H1 (cell line): ENCODE measurements at regions not wholly inside any gene's neighbourhood (a gene's known extent, or its start where the extent isn't known, plus 50 kb on each side); places are given as distances from the start of the nearest gene placed in this dataset.

Source experiments
- CTCF ChIA-PET: fragments of 300-600 bp; sonication (Branson Sonifier 250); formaldehyde crosslinking; loops from one replicate; lab custom pipeline; 2021; ENCODE audit not compliant: partially characterized antibody; lab: Charles Lee
- POLR2A ChIA-PET: fragments of 300-600 bp; sonication (Branson Sonifier 250); formaldehyde crosslinking; loops from one replicate; lab custom pipeline; 2021; ENCODE audit warnings: inconsistent platforms; ENCODE audit not compliant: partially characterized antibody; lab: Charles Lee
- DNase-seq, 2 experiments: peaks; one replicate each; pipeline versions ENCODE4 v3.0.0 to v3.0.0-alpha.2; 2010 to 2022; ENCODE audit warnings: low spot score in 2 of 2, low read depth in 1 of 2, mixed read lengths in 1 of 2
- FAIRE-seq: peaks from 2 replicates; lab custom pipeline; 2011; peaks lifted over from hg19 to GRCh38; lab: Jason Lieb, UNC
- H2AFZ ChIP-seq: 2 replicates; pipeline ENCODE4 v1.8.1; 2012; ENCODE audit warnings: low read length, inconsistent platforms
- H2AK5ac ChIP-seq: 2 replicates; pipeline ENCODE4 v1.6.1; 2013; ENCODE audit warnings: low read depth, low read length
- H2BK120ac ChIP-seq: replicated peaks from 2 replicates; pipeline ENCODE3; 2013; ENCODE audit warnings: low read depth, low read length, inconsistent platforms
- H2BK12ac ChIP-seq: 2 replicates; pipeline ENCODE4 v1.6.1; 2013; ENCODE audit warnings: low read depth, low read length
- H2BK15ac ChIP-seq: 2 replicates; pipeline ENCODE4 v1.6.1; 2013; ENCODE audit warnings: low read length
- H2BK20ac ChIP-seq: 2 replicates; pipeline ENCODE4 v1.6.1; 2013; ENCODE audit warnings: low read length
- H2BK5ac ChIP-seq: 2 replicates; pipeline ENCODE4 v1.6.1; 2013; ENCODE audit warnings: low read depth, low read length
- H3K14ac ChIP-seq: 2 replicates; pipeline ENCODE4 v1.6.1; 2013; ENCODE audit warnings: inconsistent platforms; ENCODE audit not compliant: insufficient read length
- H3K18ac ChIP-seq: 2 replicates; pipeline ENCODE4 v1.6.1; 2013; ENCODE audit warnings: low read length; ENCODE audit errors: extremely low read depth
- H3K23ac ChIP-seq: 2 replicates; pipeline ENCODE4 v1.6.1; 2013; ENCODE audit warnings: inconsistent platforms; ENCODE audit not compliant: insufficient read length
- H3K23me2 ChIP-seq: 2 replicates; pipeline ENCODE4 v1.6.1; 2013; ENCODE audit warnings: low read depth, low read length
- H3K27ac ChIP-seq: 2 replicates; pipeline ENCODE4 v1.6.1; 2011; ENCODE audit warnings: low read depth, low read length, inconsistent platforms
- H3K27me3 ChIP-seq, 4 experiments: replicated peaks in 1 of 4; 1 replicate in 1 of 4; 2 replicates in 3 of 4; pipeline versions ENCODE4 v1.6.1 to v1.8.1; 2011 to 2013; ENCODE audit warnings: low read length in 3 of 4, mild to moderate bottlenecking in 3 of 4, inconsistent platforms in 2 of 4, mixed read lengths in 2 of 4, moderate library complexity in 1 of 4; ENCODE audit not compliant: control insufficient read depth in 3 of 4, insufficient read depth in 3 of 4; ENCODE audit errors: extremely low read depth in 1 of 4
- H3K36me3 ChIP-seq, 4 experiments: 2 replicates each; pipeline versions ENCODE4 v1.6.1 to v1.8.1; 2011 to 2013; ENCODE audit warnings: mild to moderate bottlenecking in 4 of 4, low read length in 3 of 4, moderate library complexity in 2 of 4, control low read depth in 1 of 4, inconsistent platforms in 1 of 4; ENCODE audit not compliant: insufficient read depth in 4 of 4, control insufficient read depth in 2 of 4
- H3K4ac ChIP-seq: replicated peaks from 2 replicates; pipeline ENCODE3; 2013; ENCODE audit warnings: low read length, low read depth, mixed read lengths, inconsistent platforms; ENCODE audit not compliant: insufficient read length
- H3K4me1 ChIP-seq, 4 experiments: replicated peaks in 1 of 4; 1 replicate in 1 of 4; 2 replicates in 3 of 4; pipeline versions ENCODE4 v1.6.1 to v1.8.1; 2011 to 2013; ENCODE audit warnings: low read length in 3 of 4, inconsistent platforms in 2 of 4, mixed read lengths in 1 of 4; ENCODE audit not compliant: insufficient read depth in 4 of 4, control insufficient read depth in 3 of 4
- H3K4me2 ChIP-seq, 2 experiments: 2 replicates each; pipeline versions ENCODE4 v1.6.1 to v1.8.1; 2011 to 2013; ENCODE audit warnings: low read depth in 2 of 2, low read length in 2 of 2, control low read depth in 1 of 2, inconsistent platforms in 1 of 2, mild to moderate bottlenecking in 1 of 2; ENCODE audit not compliant: insufficient read depth in 1 of 2
- H3K4me3 ChIP-seq, 4 experiments: fragments of 200-600, 300-600 bp in 1 of 4; sonication (generic), shearing (Covaris generic), sonication (Bioruptor Twin) in 1 of 4; 2 replicates each; pipeline versions ENCODE4 v1.5.1 to v1.8.1; 2011 to 2016; ENCODE audit warnings: low read length in 4 of 4, low read depth in 3 of 4, control low read depth in 2 of 4, inconsistent platforms in 2 of 4, mild to moderate bottlenecking in 2 of 4, mixed read lengths in 1 of 4, moderate library complexity in 1 of 4; ENCODE audit not compliant: insufficient read depth in 2 of 4; ENCODE audit errors: extremely low read depth in 1 of 4
- H3K56ac ChIP-seq: replicated peaks from 2 replicates; pipeline ENCODE3; 2013; ENCODE audit warnings: low read depth, mild to moderate bottlenecking, mixed read lengths, low read length, inconsistent platforms; ENCODE audit not compliant: insufficient read length
- H3K79me1 ChIP-seq: 2 replicates; pipeline ENCODE4 v1.6.1; 2013; ENCODE audit warnings: low read depth, low read length, control low read depth
- H3K79me2 ChIP-seq, 2 experiments: 2 replicates each; pipeline versions ENCODE4 v1.6.1 to v1.8.1; 2012 to 2013; ENCODE audit warnings: low read length in 2 of 2, mild to moderate bottlenecking in 2 of 2, inconsistent platforms in 1 of 2; ENCODE audit not compliant: insufficient read depth in 2 of 2, control insufficient read depth in 1 of 2
- H3K9ac ChIP-seq, 4 experiments: replicated peaks in 1 of 4; 1 replicate in 1 of 4; 2 replicates in 3 of 4; pipeline versions ENCODE4 v1.6.1 to v1.8.1; 2011 to 2013; ENCODE audit warnings: low read depth in 3 of 4, low read length in 3 of 4, control low read depth in 2 of 4, mild to moderate bottlenecking in 2 of 4, moderate library complexity in 2 of 4, inconsistent platforms in 1 of 4; ENCODE audit errors: extremely low read depth in 1 of 4
- H3K9me3 ChIP-seq, 2 experiments: 2 replicates each; pipeline versions ENCODE4 v1.6.1 to v1.8.1; 2012 to 2013; ENCODE audit warnings: mild to moderate bottlenecking in 2 of 2, moderate library complexity in 2 of 2, control low read depth in 1 of 2, inconsistent platforms in 1 of 2, low read depth in 1 of 2, low read length in 1 of 2, mixed read lengths in 1 of 2; ENCODE audit not compliant: insufficient read depth in 2 of 2
- H4K20me1 ChIP-seq, 2 experiments: replicated peaks in 1 of 2; 2 replicates each; pipeline versions ENCODE3 to v1.8.1; 2011 to 2013; ENCODE audit warnings: inconsistent platforms in 2 of 2, low read length in 2 of 2, mild to moderate bottlenecking in 1 of 2; ENCODE audit not compliant: insufficient read depth in 2 of 2, control insufficient read depth in 1 of 2
- H4K5ac ChIP-seq: 2 replicates; pipeline ENCODE4 v1.6.1; 2013; ENCODE audit warnings: low read length, low read depth, mixed read lengths, inconsistent platforms; ENCODE audit not compliant: insufficient read length
- H4K8ac ChIP-seq: 2 replicates; pipeline ENCODE4 v1.8.0; 2013; ENCODE audit warnings: mild to moderate bottlenecking, moderate library complexity, low read length, inconsistent platforms; ENCODE audit not compliant: insufficient read depth; ENCODE audit errors: extremely low read depth
- H4K91ac ChIP-seq: replicated peaks from 2 replicates; pipeline ENCODE3; 2013; ENCODE audit warnings: low read length, mixed read lengths, inconsistent platforms; ENCODE audit not compliant: insufficient read length
- BACH1 ChIP-seq: IDR thresholded peaks from 2 replicates; pipeline ENCODE4 v1.6.1; 2012; ENCODE audit warnings: low read length, improper control_type of control experiment
- BCL11A ChIP-seq, 2 experiments: IDR thresholded peaks; one replicate each; pipeline ENCODE4 v1.6.1; 2011; ENCODE audit warnings: low read depth in 2 of 2, low read length in 2 of 2, mild to moderate bottlenecking in 2 of 2
- FOSL1 ChIP-seq: IDR thresholded peaks from 2 replicates; pipeline ENCODE4 v1.6.1; 2011; ENCODE audit warnings: mild to moderate bottlenecking, low read depth, low read length, moderate library complexity; ENCODE audit not compliant: insufficient read depth
- MAFK ChIP-seq: IDR thresholded peaks from 2 replicates; pipeline ENCODE4 v1.6.1; 2012; ENCODE audit warnings: low read depth, mild to moderate bottlenecking, improper control_type of control experiment, low read length
- PHF8 ChIP-seq: fragments of 200-600 bp; sonication (generic); conservative IDR thresholded peaks from 2 replicates; pipeline ENCODE4 v1.7.1; 2012; ENCODE audit warnings: low read depth, mild to moderate bottlenecking, inconsistent platforms, low read length, moderate library complexity
- POU5F1 ChIP-seq: IDR thresholded peaks from 2 replicates; pipeline ENCODE4 v1.6.1; 2011; ENCODE audit warnings: low read depth, mild to moderate bottlenecking, low read length, moderate library complexity
- RBBP5 ChIP-seq: IDR thresholded peaks from 2 replicates; pipeline ENCODE4 v1.7.1; 2012; ENCODE audit warnings: low read depth, mild to moderate bottlenecking, inconsistent platforms, low read length, moderate library complexity, borderline replicate concordance
- SIN3A ChIP-seq, 2 experiments: IDR thresholded peaks in 1 of 2; conservative IDR thresholded peaks in 1 of 2; 2 replicates each; pipeline ENCODE4 v1.6.1; 2011 to 2012; ENCODE audit warnings: low read length in 2 of 2, improper control_type of control experiment in 1 of 2, low read depth in 1 of 2, mild to moderate bottlenecking in 1 of 2
- TCF12 ChIP-seq: IDR thresholded peaks from 2 replicates; pipeline ENCODE4 v1.6.1; 2011; ENCODE audit warnings: low read depth, mild to moderate bottlenecking, low read length
- ZNF274 ChIP-seq: IDR thresholded peaks from 2 replicates; pipeline ENCODE4 v1.7.0; 2012; ENCODE audit warnings: low read length, borderline replicate concordance; ENCODE audit errors: extremely low read depth

DNA sequence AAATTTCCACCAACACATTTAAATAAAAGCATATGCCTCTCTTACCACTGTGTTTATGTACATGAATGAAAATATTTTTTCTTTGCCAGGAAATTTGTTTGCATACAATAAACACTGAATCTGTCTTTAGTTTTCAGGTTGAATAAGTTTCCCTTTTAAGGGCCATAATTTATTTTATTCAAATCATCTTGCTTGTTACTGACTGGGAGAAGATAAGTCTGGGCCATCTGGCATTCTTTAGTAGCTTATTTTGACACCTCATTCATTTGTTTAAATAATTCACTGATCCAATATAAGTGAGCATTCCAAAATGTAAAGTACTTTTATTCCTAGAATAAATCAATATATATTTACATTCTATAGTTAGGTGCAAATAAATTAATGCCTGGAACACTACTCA is 1001.3 kb downstream of the PLOD2 start:
- FAIRE-seq (no peak), DNase-seq (no peak)
- Histone ChIP-seq H3K4ac (no peak overlapping the region), H3K4me2 (no peak overlapping the region), H2BK20ac (no peak overlapping the region), H3K9ac (no peak overlapping the region), H3K79me1 (no peaks in the 10 kb centered on the region), H3K79me2 (no peaks in the 10 kb centered on the region), H4K91ac (no peak overlapping the region), H3K4me3 (no peak overlapping the region), H3K36me3 (no peaks in the 10 kb centered on the region), H3K23me2 (no peaks in the 10 kb centered on the region), H2AFZ (no peak overlapping the region), H4K8ac (no peak overlapping the region), H3K14ac (no peak overlapping the region), H3K23ac (no peak overlapping the region), H2BK12ac (no peak overlapping the region), H2BK5ac (no peak overlapping the region), H3K9me3 (no peaks in the 10 kb centered on the region), H4K5ac (no peak overlapping the region), H3K27ac (no peak overlapping the region), H4K20me1 (no peaks in the 10 kb centered on the region), H2BK15ac (no peak overlapping the region), H3K4me1 (no peaks in the 10 kb centered on the region), H3K27me3 (no peaks in the 10 kb centered on the region), H3K56ac (no peak overlapping the region), H3K18ac (no peak overlapping the region), H2AK5ac (no peak overlapping the region), H2BK120ac (no peak overlapping the region)
- POLR2A ChIA-PET: no interaction called here
- CTCF ChIA-PET: no interaction called here
- TF ChIP-seq BACH1 (no peak), POU5F1 (no peak), TCF12 (no peak), PHF8 (no peak), MAFK (no peak), ZNF274 (no peak), FOSL1 (no peak), SIN3A (conservative IDR thresholded peaks at IDR 0.05 in 1 of 2, IDR thresholded peaks at IDR 0.05 in 1 of 2; ENCODE audit: low read depth in 1 of 2, low read length in 2 of 2) (no peak), BCL11A (IDR thresholded peaks at IDR 0.05; ENCODE audit: low read depth in 2 of 2, low read length in 2 of 2) (no peak), RBBP5 (no peak)
